ENCODE measurements at regions not wholly inside any gene's neighbourhood (a gene's known extent, or its start where the extent isn't known, plus 50 kb on each side); places are given as distances from the start of the nearest gene placed in this dataset.

DNA sequence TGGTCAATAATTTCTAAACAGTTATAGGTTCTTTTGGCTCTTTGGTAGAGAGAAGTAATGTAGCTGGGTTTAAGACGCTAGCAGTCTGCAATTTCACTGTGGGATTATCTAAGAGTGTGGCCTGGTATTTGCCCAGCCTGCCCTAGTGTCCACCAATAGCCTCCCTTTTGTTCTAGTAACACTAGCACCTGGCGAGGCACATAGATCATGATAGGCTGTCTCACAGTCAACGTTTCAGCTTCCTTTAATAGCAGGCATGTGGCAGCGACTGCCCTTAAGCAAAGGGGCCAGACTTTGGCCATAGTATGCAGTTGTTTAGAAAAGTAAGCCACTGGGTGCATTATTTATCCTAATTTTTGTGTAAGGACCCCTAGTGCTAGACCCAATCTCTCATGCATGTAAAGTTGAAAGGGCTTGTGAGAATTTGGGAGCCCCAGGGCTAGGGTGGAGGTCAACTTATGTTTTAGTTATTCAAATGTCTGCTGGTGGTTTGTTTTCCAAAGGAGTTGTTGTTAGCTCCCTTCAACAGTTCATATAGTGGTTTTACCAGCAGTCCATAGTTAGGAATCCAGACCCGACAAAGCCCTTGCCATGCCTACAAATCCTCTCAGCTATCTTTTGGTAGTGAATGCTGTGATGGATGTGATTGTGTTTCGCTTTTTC lies 274.3 kb downstream of the HTR1A start:
- TF ChIP-seq, protein P1, sequence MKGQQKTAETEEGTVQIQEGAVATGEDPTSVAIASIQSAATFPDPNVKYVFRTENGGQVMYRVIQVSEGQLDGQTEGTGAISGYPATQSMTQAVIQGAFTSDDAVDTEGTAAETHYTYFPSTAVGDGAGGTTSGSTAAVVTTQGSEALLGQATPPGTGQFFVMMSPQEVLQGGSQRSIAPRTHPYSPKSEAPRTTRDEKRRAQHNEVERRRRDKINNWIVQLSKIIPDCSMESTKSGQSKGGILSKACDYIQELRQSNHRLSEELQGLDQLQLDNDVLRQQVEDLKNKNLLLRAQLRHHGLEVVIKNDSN (IDR thresholded peaks at IDR 0.05) = no peak

DNA sequence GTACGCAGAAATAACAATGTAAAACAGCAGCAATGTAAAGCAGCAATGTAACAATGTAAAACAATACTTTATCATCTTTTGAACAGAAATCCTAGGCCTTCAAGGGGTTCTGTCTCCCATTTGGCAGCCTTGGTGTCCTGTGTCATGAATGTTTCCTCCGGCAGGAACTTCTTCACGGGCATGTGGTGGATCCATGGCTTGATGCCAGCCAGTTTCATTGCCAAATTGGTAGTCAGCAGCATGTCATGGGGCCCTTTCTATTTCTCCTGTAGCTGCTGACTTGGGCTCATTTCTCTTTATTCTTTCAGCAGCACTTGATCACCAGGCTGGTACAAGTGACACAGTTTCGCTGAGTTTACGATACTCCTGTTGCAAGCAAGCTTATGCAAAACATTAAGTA lies 275.3 kb downstream of the HTR1A start:
- no peak for TF ChIP-seq FOXM1 (IDR thresholded peaks at IDR 0.05; ENCODE audit: borderline replicate concordance, low read depth)
- TF ChIP-seq EGR1 (IDR thresholded peaks at IDR 0.05) = no peak
- TF ChIP-seq, protein P1 (IDR thresholded peaks at IDR 0.05) = no peak
- no peak for TF ChIP-seq TAF1 (IDR thresholded peaks at IDR 0.05; ENCODE audit: low read depth)
- TF ChIP-seq CREB1 (IDR thresholded peaks at IDR 0.05; ENCODE audit: low read depth) = no peak
- no peak for TF ChIP-seq TCF12 (IDR thresholded peaks at IDR 0.05; ENCODE audit: low read depth)
- no peak for TF ChIP-seq YY1 (IDR thresholded peaks at IDR 0.05; ENCODE audit: low read depth)
- no peak for TF ChIP-seq RAD21 (IDR thresholded peaks at IDR 0.05; ENCODE audit: low read depth)
- TF ChIP-seq, protein P2, sequence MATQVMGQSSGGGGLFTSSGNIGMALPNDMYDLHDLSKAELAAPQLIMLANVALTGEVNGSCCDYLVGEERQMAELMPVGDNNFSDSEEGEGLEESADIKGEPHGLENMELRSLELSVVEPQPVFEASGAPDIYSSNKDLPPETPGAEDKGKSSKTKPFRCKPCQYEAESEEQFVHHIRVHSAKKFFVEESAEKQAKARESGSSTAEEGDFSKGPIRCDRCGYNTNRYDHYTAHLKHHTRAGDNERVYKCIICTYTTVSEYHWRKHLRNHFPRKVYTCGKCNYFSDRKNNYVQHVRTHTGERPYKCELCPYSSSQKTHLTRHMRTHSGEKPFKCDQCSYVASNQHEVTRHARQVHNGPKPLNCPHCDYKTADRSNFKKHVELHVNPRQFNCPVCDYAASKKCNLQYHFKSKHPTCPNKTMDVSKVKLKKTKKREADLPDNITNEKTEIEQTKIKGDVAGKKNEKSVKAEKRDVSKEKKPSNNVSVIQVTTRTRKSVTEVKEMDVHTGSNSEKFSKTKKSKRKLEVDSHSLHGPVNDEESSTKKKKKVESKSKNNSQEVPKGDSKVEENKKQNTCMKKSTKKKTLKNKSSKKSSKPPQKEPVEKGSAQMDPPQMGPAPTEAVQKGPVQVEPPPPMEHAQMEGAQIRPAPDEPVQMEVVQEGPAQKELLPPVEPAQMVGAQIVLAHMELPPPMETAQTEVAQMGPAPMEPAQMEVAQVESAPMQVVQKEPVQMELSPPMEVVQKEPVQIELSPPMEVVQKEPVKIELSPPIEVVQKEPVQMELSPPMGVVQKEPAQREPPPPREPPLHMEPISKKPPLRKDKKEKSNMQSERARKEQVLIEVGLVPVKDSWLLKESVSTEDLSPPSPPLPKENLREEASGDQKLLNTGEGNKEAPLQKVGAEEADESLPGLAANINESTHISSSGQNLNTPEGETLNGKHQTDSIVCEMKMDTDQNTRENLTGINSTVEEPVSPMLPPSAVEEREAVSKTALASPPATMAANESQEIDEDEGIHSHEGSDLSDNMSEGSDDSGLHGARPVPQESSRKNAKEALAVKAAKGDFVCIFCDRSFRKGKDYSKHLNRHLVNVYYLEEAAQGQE (IDR thresholded peaks at IDR 0.05; ENCODE audit: low read depth) = no peak
- TF ChIP-seq, protein P3, sequence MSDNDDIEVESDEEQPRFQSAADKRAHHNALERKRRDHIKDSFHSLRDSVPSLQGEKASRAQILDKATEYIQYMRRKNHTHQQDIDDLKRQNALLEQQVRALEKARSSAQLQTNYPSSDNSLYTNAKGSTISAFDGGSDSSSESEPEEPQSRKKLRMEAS (IDR thresholded peaks at IDR 0.05) = no peak
- no peak for TF ChIP-seq NFIC (IDR thresholded peaks at IDR 0.05)
- no peak for TF ChIP-seq CEBPB (IDR thresholded peaks at IDR 0.05)
- no peak for TF ChIP-seq TEAD4 (IDR thresholded peaks at IDR 0.05)

DNA sequence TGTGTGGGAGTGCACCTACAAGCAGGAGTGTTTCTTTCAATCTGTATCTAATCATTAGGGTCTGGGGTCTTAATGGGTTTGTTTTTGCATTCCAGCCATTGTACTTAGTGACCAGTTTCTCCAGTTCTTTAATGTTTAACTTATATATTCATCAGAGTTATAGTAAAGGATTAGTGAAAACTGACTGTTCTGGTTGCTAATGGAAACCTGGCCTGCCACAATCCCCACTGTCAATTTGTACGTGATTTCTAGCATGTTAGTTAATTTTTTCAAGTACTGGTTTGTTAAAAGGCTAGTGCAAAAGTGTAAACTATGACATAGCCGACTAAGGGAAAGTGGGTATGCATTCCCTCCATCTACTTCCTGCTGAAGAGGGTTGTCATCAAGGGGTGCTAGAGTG lies 276.1 kb downstream of the HTR1A start:
- TF ChIP-seq CREB1 (IDR thresholded peaks at IDR 0.05; ENCODE audit: low read depth) = no peak
- no peak for TF ChIP-seq TCF12 (IDR thresholded peaks at IDR 0.05; ENCODE audit: low read depth)
- no peak for TF ChIP-seq ZBTB7A (IDR thresholded peaks at IDR 0.05; ENCODE audit: low read depth)
- no peak for TF ChIP-seq FOXM1 (IDR thresholded peaks at IDR 0.05; ENCODE audit: borderline replicate concordance, low read depth)
- TF ChIP-seq, protein P1 (IDR thresholded peaks at IDR 0.05) = no peak
- TF ChIP-seq NFIC (IDR thresholded peaks at IDR 0.05) = no peak
- no peak for TF ChIP-seq EGR1 (IDR thresholded peaks at IDR 0.05)
- no peak for TF ChIP-seq YY1 (IDR thresholded peaks at IDR 0.05; ENCODE audit: low read depth)
- no peak for TF ChIP-seq TEAD4 (IDR thresholded peaks at IDR 0.05)
- TF ChIP-seq, protein P3 (IDR thresholded peaks at IDR 0.05) = no peak
- no peak for TF ChIP-seq RAD21 (IDR thresholded peaks at IDR 0.05; ENCODE audit: low read depth)
- TF ChIP-seq TAF1 (IDR thresholded peaks at IDR 0.05; ENCODE audit: low read depth) = no peak
- TF ChIP-seq CEBPB (IDR thresholded peaks at IDR 0.05) = no peak

DNA sequence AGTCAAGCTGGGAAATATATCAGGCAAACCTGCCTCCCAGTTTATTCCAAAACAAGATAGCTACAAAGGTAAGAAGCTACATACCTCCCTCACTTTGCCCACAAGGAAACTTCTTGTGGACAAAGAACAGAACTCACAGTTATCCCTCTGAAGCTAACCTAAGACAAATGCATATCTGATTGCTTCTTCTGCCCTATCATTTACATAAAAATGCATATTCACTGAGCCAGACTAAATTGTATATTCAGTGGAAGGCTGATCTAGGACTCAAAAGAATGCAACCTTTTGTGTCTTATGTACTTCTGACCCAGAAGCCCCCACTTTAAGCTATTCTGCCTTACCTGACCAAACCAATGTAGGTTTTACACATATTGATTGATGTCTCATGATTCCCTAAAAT lies 276.8 kb downstream of the HTR1A start:
- TF ChIP-seq TAF1 (IDR thresholded peaks at IDR 0.05; ENCODE audit: low read depth) (no peak), ZBTB7A (IDR thresholded peaks at IDR 0.05; ENCODE audit: low read depth) (no peak), CEBPB (IDR thresholded peaks at IDR 0.05) (no peak), TEAD4 (IDR thresholded peaks at IDR 0.05) (no peak)

DNA sequence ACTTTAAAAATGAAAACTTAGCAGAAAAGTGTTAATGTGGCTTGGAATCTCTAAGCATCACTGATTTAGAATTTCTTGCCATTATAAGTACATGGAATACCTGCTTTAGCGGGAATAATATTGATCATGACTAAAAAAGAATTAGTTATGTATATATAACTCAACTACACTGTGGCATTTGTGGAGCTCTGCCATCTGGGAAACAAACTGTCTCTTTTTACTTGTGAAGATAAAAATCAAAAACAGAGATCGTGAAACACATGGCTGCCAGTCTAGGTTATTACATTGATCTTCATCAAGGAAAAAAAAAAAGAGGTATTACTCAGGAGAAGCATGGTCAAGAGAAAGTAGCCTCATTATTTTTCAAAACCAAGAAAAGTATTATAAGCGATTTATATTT lies 287.4 kb downstream of the HTR1A start:
- TF ChIP-seq, protein P2 (IDR thresholded peaks at IDR 0.05; ENCODE audit: low read depth) = no peak

DNA sequence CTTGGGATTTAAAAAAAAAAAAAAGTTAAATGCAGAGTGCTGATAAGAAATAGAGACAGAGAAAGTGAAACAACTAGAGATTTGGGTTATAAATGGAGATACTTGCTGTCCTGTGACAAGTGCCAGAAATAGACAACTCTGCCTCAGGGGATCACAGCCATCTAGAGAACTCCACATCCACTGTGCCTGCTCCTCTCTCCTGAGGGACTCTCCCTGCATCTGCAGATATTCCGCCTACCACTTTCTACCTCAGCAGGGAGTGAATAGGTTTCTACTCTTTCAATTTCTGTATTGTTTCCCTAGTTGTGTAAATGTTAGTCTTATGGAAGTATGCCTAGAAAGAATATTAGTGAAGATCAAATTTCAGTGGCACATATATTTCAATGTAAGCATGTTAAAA lies 307.2 kb downstream of the HTR1A start:
- TF ChIP-seq TCF12 (IDR thresholded peaks at IDR 0.05; ENCODE audit: low read depth) = no peak
- TF ChIP-seq CREB1 (IDR thresholded peaks at IDR 0.05; ENCODE audit: low read depth) = no peak
- TF ChIP-seq, protein P1 (IDR thresholded peaks at IDR 0.05) = no peak
- TF ChIP-seq ZBTB7A (IDR thresholded peaks at IDR 0.05; ENCODE audit: low read depth) = no peak
- no peak for TF ChIP-seq EP300 (IDR thresholded peaks at IDR 0.05; ENCODE audit: borderline replicate concordance)
- TF ChIP-seq, protein P2 (IDR thresholded peaks at IDR 0.05; ENCODE audit: low read depth) = no peak
- TF ChIP-seq YY1 (IDR thresholded peaks at IDR 0.05; ENCODE audit: low read depth) = no peak
- TF ChIP-seq, protein P3 (IDR thresholded peaks at IDR 0.05) = no peak
- no peak for TF ChIP-seq TAF1 (IDR thresholded peaks at IDR 0.05; ENCODE audit: low read depth)
- TF ChIP-seq RAD21 (IDR thresholded peaks at IDR 0.05; ENCODE audit: low read depth) = no peak
- no peak for TF ChIP-seq TEAD4 (IDR thresholded peaks at IDR 0.05)
- TF ChIP-seq EGR1 (IDR thresholded peaks at IDR 0.05) = no peak
- TF ChIP-seq FOXM1 (IDR thresholded peaks at IDR 0.05; ENCODE audit: borderline replicate concordance, low read depth) = no peak
- no peak for TF ChIP-seq CEBPB (IDR thresholded peaks at IDR 0.05)
- TF ChIP-seq NFIC (IDR thresholded peaks at IDR 0.05) = no peak
